ENCODE measurements at regions not wholly inside any gene's neighbourhood (a gene's known extent, or its start where the extent isn't known, plus 50 kb on each side); places are given as distances from the start of the nearest gene placed in this dataset.

GRCh38 chr11:127119356-127119755 is 118.8 kb upstream of the KIRREL3 start:
- no peak for TF ChIP-seq FOXK1 (CRISPR knock-in tag; IDR thresholded peaks at IDR 0.05)
- TF ChIP-seq USF1 (CRISPR knock-in tag; IDR thresholded peaks at IDR 0.05) = no peak
- no peak for TF ChIP-seq ZNF416 (CRISPR knock-in tag; IDR thresholded peaks at IDR 0.05)
- no peak for TF ChIP-seq KAT7 (CRISPR knock-in tag; IDR thresholded peaks at IDR 0.05; ENCODE audit: borderline replicate concordance)
- TF ChIP-seq CREM (CRISPR knock-in tag; IDR thresholded peaks at IDR 0.05) = no peak
- TF ChIP-seq ZNF281 (CRISPR knock-in tag; IDR thresholded peaks at IDR 0.05) = no peak
- no peak for TF ChIP-seq PRDM15 (CRISPR knock-in tag; IDR thresholded peaks at IDR 0.05)
- no peak for TF ChIP-seq ZSCAN18 (CRISPR knock-in tag; IDR thresholded peaks at IDR 0.05)
- TF ChIP-seq GABPB1 (CRISPR knock-in tag; IDR thresholded peaks at IDR 0.05) = no peak
- TF ChIP-seq ZNF423 (CRISPR knock-in tag; IDR thresholded peaks at IDR 0.05) = no peak
- no peak for TF ChIP-seq CBFB (CRISPR knock-in tag; IDR thresholded peaks at IDR 0.05; ENCODE audit: low read depth)
- no peak for TF ChIP-seq SOX15 (CRISPR knock-in tag; IDR thresholded peaks at IDR 0.05)
- TF ChIP-seq SP1 (CRISPR knock-in tag; conservative IDR thresholded peaks at IDR 0.05) = no peak
- no peak for TF ChIP-seq NFE2L1 (CRISPR knock-in tag; IDR thresholded peaks at IDR 0.05)
- Mint-ChIP-seq H3K27ac (no peak overlapping the region), H3K27me3 (ENCODE audit: low read depth) (no peaks in the 10 kb centered on the region), H3K9me3 (no peaks in the 10 kb centered on the region), H3K4me1 (peaks cover 7% of the 10 kb centered on the region), H3K4me3 (no peak overlapping the region), H3K36me3 (no peaks in the 10 kb centered on the region)
- DNase-seq (ENCODE audit: low spot score) (no peak), ATAC-seq (no peak)
- ChIA-PET POLR2A (no interaction called here), CTCF (interaction anchor here (1.0 kb wide), 1 partner anchor 129 kb away, joined by 4 read pairs; no protein-coding TSS in a partner anchor)

GRCh38 chr11:127118811-127119210 is 118.2 kb upstream of the KIRREL3 start:
- no peaks in the 10 kb centered on the region for H3K9me3 Mint-ChIP-seq
- peaks cover 7% of the 10 kb centered on the region for H3K4me1 Mint-ChIP-seq
- H3K36me3 Mint-ChIP-seq = no peaks in the 10 kb centered on the region
- H3K27ac Mint-ChIP-seq = no peak overlapping the region
- POLR2A ChIA-PET = no interaction called here
- TF ChIP-seq SMAD3 (CRISPR knock-in tag; IDR thresholded peaks at IDR 0.05; ENCODE audit: borderline replicate concordance) = no peak
- DNase-seq (ENCODE audit: low spot score) (no peak), ATAC-seq (no peak)
- no peaks in the 10 kb centered on the region for H3K27me3 Mint-ChIP-seq (ENCODE audit: low read depth)
- CTCF ChIA-PET = interaction anchor here (1.0 kb wide), 1 partner anchor 129 kb away, joined by 4 read pairs; no protein-coding TSS in a partner anchor
- no peak overlapping the region for H3K4me3 Mint-ChIP-seq

- no peak for ATAC-seq
- Mint-ChIP-seq H3K4me3 (no peak overlapping the region), H3K27me3 (ENCODE audit: low read depth) (no peaks in the 10 kb centered on the region)
- TF ChIP-seq ZNF281 (CRISPR knock-in tag; IDR thresholded peaks at IDR 0.05) (no peak), AFF4 (CRISPR knock-in tag; IDR thresholded peaks at IDR 0.05; ENCODE audit: borderline replicate concordance) (no peak), IRF2 (CRISPR knock-in tag; IDR thresholded peaks at IDR 0.05; ENCODE audit: borderline replicate concordance, low read depth) (no peak)
Measured at GRCh38 chr11:127117231-127117739, 116.7 kb upstream of the KIRREL3 start.

More at GRCh38 chr11:127117231-127117739, 116.7 kb upstream of the KIRREL3 start:
- DNase-seq (ENCODE audit: low spot score) = no peak
- peaks cover 11% of the 10 kb centered on the region for H3K4me1 Mint-ChIP-seq
- no peak overlapping the region for H3K27ac Mint-ChIP-seq
- H3K9me3 Mint-ChIP-seq = no peaks in the 10 kb centered on the region
- ChIA-PET CTCF (no interaction called here), POLR2A (no interaction called here)
- H3K36me3 Mint-ChIP-seq = no peaks in the 10 kb centered on the region

Measured in WTC11 (cell line).